Gastrocnemius medialis (tissue), 4 donors: ENCODE measurements at regions not wholly inside any gene's neighbourhood (a gene's known extent, or its start where the extent isn't known, plus 50 kb on each side); places are given as distances from the start of the nearest gene placed in this dataset.

Experiments
- ATAC-seq, 2 donors: fragments of 150-250 bp; one replicate each; pipeline ENCODE4 v1.9.1; 2016
- DNase-seq, 2 donors: peaks; one replicate each; pipeline ENCODE4 v3.0.0-alpha.2; 2019
- H3K27ac ChIP-seq, 4 donors: fragments of 200-600 bp; sonication (generic); 1 replicate in 1 of 4; 2 replicates in 3 of 4; pipeline ENCODE4 v1.5.1; 2016 to 2018; ENCODE audit warnings: mild to moderate bottlenecking in 2 of 4, moderate library complexity in 1 of 4
- H3K27me3 ChIP-seq, 3 donors: fragments of 200-600 bp; sonication (generic) in 2 of 3; 1 replicate in 1 of 3; 2 replicates in 2 of 3; pipeline versions ENCODE4 v1.5.1 to v1.6.0; 2016 to 2019; ENCODE audit warnings: mild to moderate bottlenecking in 1 of 3, moderate library complexity in 1 of 3
- H3K36me3 ChIP-seq, 2 donors: fragments of 200-600 bp; sonication (generic) in 1 of 2; one replicate each; pipeline ENCODE4 v1.5.1; 2017 to 2018
- H3K4me1 ChIP-seq, 2 donors: fragments of 200-600 bp; sonication (generic) in 1 of 2; one replicate each; pipeline ENCODE4 v1.5.1; 2016 to 2017; ENCODE audit warnings: mild to moderate bottlenecking in 2 of 2
- H3K4me3 ChIP-seq, 4 donors: fragments of 200-600 bp; sonication (generic) in 3 of 4; 1 replicate in 1 of 4; 2 replicates in 3 of 4; pipeline ENCODE4 v1.5.1; 2016 to 2019; ENCODE audit warnings: mild to moderate bottlenecking in 2 of 4
- H3K9me3 ChIP-seq, 3 donors: fragments of 200-600 bp; sonication (generic) in 2 of 3; 1 replicate in 1 of 3; 2 replicates in 2 of 3; pipeline ENCODE4 v1.5.1; 2016 to 2019
- POLR2A ChIP-seq, 2 donors: fragments of 450-650 bp; IDR thresholded peaks; one replicate each; pipeline ENCODE4 v1.6.1; 2017; ENCODE audit warnings: antibody characterized with exemption in 2 of 2, mild to moderate bottlenecking in 2 of 2, moderate library complexity in 2 of 2
- in situ Hi-C, 4 donors: fragments of 200-750 bp; cut with MboI; loops; one replicate each; pipeline versions ENCODE4 v1.15.0 to v1.8.0; 2017; ENCODE audit warnings: low sequenced_read_pairs in 4 of 4
- intact Hi-C: fragments of 100-400 bp; cut with DNase I; formaldehyde crosslinking; loops from one replicate; pipeline ENCODE4 v1.15.1; 2023; ENCODE audit warnings: low total_unique reads
- TF ChIP-seq, protein P1 (sequence below), 5 experiments: fragments of 450-650 bp in 3 of 5; fragments of 200-600 bp in 2 of 5; sonication (generic) in 2 of 5; IDR thresholded peaks in 4 of 5; conservative IDR thresholded peaks in 1 of 5; 1 replicate in 4 of 5; 2 replicates in 1 of 5; pipeline ENCODE4 v1.5.1; 2016 to 2019; ENCODE audit warnings: antibody characterized with exemption in 5 of 5, mild to moderate bottlenecking in 3 of 5, moderate library complexity in 3 of 5

DNA sequence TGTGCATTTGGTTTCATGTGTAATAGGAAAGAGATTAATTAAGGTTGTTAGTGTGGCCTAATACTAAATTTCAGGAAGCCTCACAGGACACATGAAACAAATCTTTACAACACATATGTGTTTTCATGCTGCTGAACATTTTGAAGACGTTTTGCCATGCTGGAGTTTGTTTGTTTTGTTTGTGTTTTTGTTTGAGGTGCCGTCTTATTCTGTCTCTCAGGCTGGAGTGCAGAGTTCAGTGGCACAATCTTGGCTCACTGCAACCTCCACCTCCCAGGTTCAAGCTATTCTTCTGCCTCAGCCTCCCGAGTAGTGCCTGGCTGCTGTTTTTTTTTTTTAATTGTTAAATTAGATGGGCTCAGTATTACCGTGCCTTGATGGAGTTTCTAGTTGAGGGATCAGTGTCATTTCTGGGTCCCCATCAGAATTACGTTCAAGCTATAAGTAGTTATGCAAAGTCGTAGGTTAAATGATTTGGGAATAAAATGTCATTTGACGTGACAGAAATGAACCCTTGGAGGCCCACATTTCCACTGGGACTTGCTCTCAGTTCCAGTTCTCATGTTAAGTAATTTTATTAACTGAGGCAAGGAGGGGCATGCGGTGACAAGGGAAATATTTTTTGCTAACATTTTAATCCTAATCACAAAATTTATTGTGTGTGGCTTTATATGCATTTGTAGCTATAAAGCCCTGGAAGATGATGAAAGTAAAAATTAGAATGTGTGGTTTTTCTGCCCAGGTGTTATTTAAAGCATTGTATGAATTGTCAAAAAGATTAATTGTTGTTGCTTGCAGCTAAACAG, 196.9 kb downstream of the TM9SF2 start:
- DNase-seq (no peak), ATAC-seq (no peak)
- in situ Hi-C loops, result no loop called here
- Histone ChIP-seq H3K36me3 (no peaks in the 10 kb centered on the region), H3K4me3 (no peak overlapping the region), H3K27ac (no peak overlapping the region), H3K9me3 (no peaks in the 10 kb centered on the region), H3K4me1 (no peaks in the 10 kb centered on the region), H3K27me3 (no peaks in the 10 kb centered on the region)
- intact Hi-C loops, result no loop called here
- no peak for TF ChIP-seq POLR2A (IDR thresholded peaks at IDR 0.05)
- TF ChIP-seq, protein P1, sequence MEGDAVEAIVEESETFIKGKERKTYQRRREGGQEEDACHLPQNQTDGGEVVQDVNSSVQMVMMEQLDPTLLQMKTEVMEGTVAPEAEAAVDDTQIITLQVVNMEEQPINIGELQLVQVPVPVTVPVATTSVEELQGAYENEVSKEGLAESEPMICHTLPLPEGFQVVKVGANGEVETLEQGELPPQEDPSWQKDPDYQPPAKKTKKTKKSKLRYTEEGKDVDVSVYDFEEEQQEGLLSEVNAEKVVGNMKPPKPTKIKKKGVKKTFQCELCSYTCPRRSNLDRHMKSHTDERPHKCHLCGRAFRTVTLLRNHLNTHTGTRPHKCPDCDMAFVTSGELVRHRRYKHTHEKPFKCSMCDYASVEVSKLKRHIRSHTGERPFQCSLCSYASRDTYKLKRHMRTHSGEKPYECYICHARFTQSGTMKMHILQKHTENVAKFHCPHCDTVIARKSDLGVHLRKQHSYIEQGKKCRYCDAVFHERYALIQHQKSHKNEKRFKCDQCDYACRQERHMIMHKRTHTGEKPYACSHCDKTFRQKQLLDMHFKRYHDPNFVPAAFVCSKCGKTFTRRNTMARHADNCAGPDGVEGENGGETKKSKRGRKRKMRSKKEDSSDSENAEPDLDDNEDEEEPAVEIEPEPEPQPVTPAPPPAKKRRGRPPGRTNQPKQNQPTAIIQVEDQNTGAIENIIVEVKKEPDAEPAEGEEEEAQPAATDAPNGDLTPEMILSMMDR (IDR thresholded peaks at IDR 0.05 in 4 of 5, conservative IDR thresholded peaks at IDR 0.05 in 1 of 5), result no peak

DNA sequence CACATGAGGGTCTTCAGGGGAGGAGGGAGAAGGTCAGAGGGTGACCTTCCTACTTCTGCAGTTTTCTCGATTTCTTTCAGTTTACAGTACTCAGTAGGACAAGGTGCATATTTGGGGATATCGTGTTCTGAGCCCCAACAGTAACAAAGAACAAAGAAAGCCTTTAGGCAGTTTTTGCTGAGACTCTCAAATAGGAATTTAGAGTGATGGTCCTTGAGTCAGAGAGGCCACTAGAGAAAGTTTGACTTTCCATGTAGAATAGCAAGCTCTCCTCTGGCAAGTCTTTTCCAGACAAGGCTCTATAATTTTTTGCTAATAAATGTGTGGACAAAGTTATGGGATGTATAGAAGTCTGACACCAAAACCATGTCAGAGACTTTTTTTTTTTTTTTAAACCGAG, 194.6 kb downstream of the TM9SF2 start:
- H3K27me3 ChIP-seq, result no peaks in the 10 kb centered on the region
- TF ChIP-seq, protein P1 (IDR thresholded peaks at IDR 0.05 in 4 of 5, conservative IDR thresholded peaks at IDR 0.05 in 1 of 5), result no peak
- no peak for TF ChIP-seq POLR2A (IDR thresholded peaks at IDR 0.05)
- no peaks in the 10 kb centered on the region for H3K9me3 ChIP-seq
- H3K4me1 ChIP-seq, result no peaks in the 10 kb centered on the region
- no peak overlapping the region for H3K27ac ChIP-seq
- in situ Hi-C loops, result no loop called here
- H3K36me3 ChIP-seq, result no peaks in the 10 kb centered on the region
- ATAC-seq (no peak), DNase-seq (no peak)
- intact Hi-C loops, result no loop called here
- no peak overlapping the region for H3K4me3 ChIP-seq

DNA sequence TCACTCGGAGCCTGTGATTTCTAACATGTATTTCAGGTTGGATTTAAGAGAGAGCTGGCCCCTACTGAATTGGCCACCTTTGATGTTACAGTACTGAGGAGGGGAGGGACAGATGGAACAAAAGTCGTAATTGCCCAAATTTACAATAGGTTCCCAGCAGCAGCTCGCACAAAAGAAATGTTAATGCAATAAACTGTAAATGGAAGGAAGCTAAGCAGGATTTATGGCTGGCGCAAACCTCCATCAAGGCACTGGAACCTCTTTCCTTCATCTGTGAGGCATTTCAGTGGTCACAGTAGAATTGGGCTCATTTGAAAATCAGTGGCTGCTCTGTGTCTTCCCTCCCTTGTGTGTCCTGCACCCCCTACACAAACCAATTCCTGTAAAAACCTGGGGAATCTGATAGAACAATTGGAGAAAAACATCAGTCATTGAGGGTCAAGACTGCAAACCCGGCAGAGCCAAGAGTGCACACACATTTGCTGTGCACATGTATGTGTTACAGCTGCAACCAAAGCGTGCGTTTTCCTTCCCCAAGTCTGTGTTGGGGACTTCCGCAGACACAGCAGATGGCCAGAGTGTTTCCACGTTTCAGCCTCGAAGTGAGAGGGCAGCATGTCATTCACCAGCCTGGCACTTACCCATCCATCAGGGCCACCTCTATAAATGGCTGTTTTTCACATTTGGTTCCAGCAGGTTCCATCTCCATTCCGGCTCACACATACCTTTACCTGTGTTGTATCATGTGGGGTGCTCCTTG, 192.8 kb downstream of the TM9SF2 start:
- Histone ChIP-seq H3K4me1 (no peaks in the 10 kb centered on the region), H3K36me3 (no peaks in the 10 kb centered on the region), H3K4me3 (no peak overlapping the region), H3K27ac (no peak overlapping the region), H3K9me3 (no peaks in the 10 kb centered on the region), H3K27me3 (no peaks in the 10 kb centered on the region)
- ATAC-seq (no peak), DNase-seq (no peak)
- intact Hi-C loops (no loop called here), in situ Hi-C loops (no loop called here)
- no peak for TF ChIP-seq POLR2A (IDR thresholded peaks at IDR 0.05)
- TF ChIP-seq, protein P1 (IDR thresholded peaks at IDR 0.05 in 4 of 5, conservative IDR thresholded peaks at IDR 0.05 in 1 of 5), result no peak

DNA sequence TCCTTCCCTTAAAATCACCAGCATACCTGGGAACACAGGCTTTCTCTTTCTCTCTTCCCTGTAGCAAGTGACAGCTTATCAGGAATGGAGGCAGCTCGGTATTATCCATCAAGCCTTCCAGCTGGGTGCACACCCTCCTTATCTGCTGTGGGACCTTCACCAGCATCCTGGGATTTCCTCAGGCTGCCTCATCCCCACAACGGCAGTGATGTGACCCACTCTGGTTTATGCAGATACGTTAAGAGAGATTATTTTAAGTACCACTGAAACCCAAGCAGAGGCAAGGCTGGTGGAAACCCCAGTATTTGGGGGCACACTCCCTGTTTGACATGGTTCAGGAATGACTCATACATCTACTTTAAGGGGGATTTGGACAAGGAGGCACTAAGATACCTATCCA, 192.1 kb downstream of the TM9SF2 start:
- ATAC-seq, result no peak
- DNase-seq, result no peak
- intact Hi-C loops, result no loop called here
- H3K27me3 ChIP-seq, result no peaks in the 10 kb centered on the region
- in situ Hi-C loops, result no loop called here
- H3K27ac ChIP-seq, result no peak overlapping the region
- no peaks in the 10 kb centered on the region for H3K36me3 ChIP-seq
- no peak for TF ChIP-seq POLR2A (IDR thresholded peaks at IDR 0.05)
- TF ChIP-seq, protein P1 (IDR thresholded peaks at IDR 0.05 in 4 of 5, conservative IDR thresholded peaks at IDR 0.05 in 1 of 5), result no peak
- no peak overlapping the region for H3K4me3 ChIP-seq
- no peaks in the 10 kb centered on the region for H3K9me3 ChIP-seq
- H3K4me1 ChIP-seq, result no peaks in the 10 kb centered on the region
